ENCODE measurements at regions not wholly inside any gene's neighbourhood (a gene's known extent, or its start where the extent isn't known, plus 50 kb on each side); places are given as distances from the start of the nearest gene placed in this dataset.

DNA sequence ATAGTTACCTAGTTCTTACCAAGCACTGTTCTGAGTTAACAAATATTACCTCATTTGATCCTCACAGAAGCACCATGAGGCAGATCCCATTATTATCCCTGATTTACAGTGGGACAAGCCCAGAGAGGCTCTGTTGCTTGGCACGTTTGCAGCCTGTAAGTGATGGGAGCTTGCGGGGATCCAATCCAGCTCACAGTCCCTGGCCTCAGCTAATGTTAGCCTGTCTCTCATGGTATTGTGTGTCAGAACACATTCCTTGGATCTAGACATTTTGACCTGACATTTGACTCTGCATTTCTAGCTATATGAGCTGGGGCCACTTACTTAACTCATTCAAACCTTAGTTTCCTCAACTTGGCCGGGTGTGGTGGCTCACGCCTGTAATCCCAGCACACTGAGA, 246.9 kb upstream of the LRTM1 start:
- Histone ChIP-seq H3K36me3 (ENCODE audit: control insufficient read depth, low read length) (no peaks in the 10 kb centered on the region), H3K9me2 (replicated peaks; ENCODE audit: control insufficient read depth, low read length) (no peaks in the 10 kb centered on the region), H3K27me3 (ENCODE audit: control insufficient read depth, low read length) (no peaks in the 10 kb centered on the region), H3K4me1 (ENCODE audit: control insufficient read depth, low read length) (no peaks in the 10 kb centered on the region), H3F3A (ENCODE audit: control insufficient read depth, insufficient read depth) (no peaks in the 10 kb centered on the region), H3K79me2 (ENCODE audit: control insufficient read depth, low read length) (no peaks in the 10 kb centered on the region), H3K27ac (ENCODE audit: low read depth, low read length) (no peak overlapping the region), H4K20me1 (ENCODE audit: control insufficient read depth, insufficient read depth, low read depth, low read length) (no peaks in the 10 kb centered on the region), H3K9me3 (ENCODE audit: control insufficient read depth, insufficient read depth, low read length) (no peaks in the 10 kb centered on the region), H3K4me2 (ENCODE audit: low read length) (no peak overlapping the region), H3K4me3 (ENCODE audit: low read length) (no peak overlapping the region)
- TF ChIP-seq EZH2phosphoT487 (IDR thresholded peaks at IDR 0.05; ENCODE audit: borderline replicate concordance, low read length), result no peak
- TF ChIP-seq, protein P1, sequence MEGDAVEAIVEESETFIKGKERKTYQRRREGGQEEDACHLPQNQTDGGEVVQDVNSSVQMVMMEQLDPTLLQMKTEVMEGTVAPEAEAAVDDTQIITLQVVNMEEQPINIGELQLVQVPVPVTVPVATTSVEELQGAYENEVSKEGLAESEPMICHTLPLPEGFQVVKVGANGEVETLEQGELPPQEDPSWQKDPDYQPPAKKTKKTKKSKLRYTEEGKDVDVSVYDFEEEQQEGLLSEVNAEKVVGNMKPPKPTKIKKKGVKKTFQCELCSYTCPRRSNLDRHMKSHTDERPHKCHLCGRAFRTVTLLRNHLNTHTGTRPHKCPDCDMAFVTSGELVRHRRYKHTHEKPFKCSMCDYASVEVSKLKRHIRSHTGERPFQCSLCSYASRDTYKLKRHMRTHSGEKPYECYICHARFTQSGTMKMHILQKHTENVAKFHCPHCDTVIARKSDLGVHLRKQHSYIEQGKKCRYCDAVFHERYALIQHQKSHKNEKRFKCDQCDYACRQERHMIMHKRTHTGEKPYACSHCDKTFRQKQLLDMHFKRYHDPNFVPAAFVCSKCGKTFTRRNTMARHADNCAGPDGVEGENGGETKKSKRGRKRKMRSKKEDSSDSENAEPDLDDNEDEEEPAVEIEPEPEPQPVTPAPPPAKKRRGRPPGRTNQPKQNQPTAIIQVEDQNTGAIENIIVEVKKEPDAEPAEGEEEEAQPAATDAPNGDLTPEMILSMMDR (IDR thresholded peaks at IDR 0.05; ENCODE audit: low read depth, low read length, poor library complexity, severe bottlenecking), result no peak

DNA sequence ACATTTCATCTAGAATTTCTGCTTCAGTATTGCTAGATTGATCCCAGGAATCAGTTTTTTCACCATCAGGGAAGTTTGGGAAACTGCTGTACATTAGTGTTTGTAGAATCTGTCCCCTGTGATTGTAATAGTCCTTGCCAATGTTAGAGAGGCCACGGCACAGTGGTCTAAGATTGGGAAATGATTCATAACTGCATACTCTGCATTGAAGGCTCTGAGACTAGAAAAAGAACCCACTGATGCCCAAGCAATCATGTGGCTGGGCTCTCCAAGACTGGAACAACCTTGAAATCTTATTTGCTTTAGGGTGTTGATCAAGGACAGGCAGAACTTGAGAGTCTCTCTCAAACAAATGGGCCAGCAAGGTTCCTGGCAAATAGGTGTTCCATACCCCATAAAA, 245.6 kb upstream of the LRTM1 start:
- H3K27me3 ChIP-seq (ENCODE audit: control insufficient read depth, low read length), result no peaks in the 10 kb centered on the region

DNA sequence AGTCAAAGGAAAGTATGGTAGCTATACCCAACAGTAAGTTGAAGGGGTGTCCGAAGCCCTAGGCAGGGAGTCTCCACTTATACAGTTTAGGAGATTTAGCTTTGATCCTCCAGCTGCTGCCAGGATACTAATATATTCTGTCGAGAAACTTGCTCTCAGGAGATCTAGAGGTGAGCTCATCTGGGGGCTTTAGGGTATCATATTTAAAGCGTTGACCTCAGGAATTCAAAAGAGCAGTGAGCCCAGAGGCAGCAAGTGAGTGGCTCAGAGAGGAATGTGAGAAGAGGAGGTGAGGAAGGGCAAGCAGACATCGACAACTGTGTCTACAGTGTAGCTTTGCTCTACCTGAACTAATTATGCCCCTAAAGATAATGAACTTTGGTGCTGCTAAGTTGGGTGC, 245.1 kb upstream of the LRTM1 start:
- no peak for TF ChIP-seq EZH2phosphoT487 (IDR thresholded peaks at IDR 0.05; ENCODE audit: borderline replicate concordance, low read length)
- TF ChIP-seq, protein P1 (IDR thresholded peaks at IDR 0.05; ENCODE audit: low read depth, low read length, poor library complexity, severe bottlenecking), result no peak
- no peaks in the 10 kb centered on the region for H4K20me1 ChIP-seq (ENCODE audit: control insufficient read depth, insufficient read depth, low read depth, low read length)

More for the DNA sequence above, 245.6 kb upstream of the LRTM1 start:
- Histone ChIP-seq H3K27ac (ENCODE audit: low read depth, low read length) (no peak overlapping the region), H3K36me3 (ENCODE audit: control insufficient read depth, low read length) (no peaks in the 10 kb centered on the region), H3F3A (ENCODE audit: control insufficient read depth, insufficient read depth) (no peaks in the 10 kb centered on the region), H3K4me3 (ENCODE audit: low read length) (no peak overlapping the region), H3K4me2 (ENCODE audit: low read length) (no peak overlapping the region), H3K4me1 (ENCODE audit: control insufficient read depth, low read length) (no peaks in the 10 kb centered on the region), H3K79me2 (ENCODE audit: control insufficient read depth, low read length) (no peaks in the 10 kb centered on the region), H3K9me3 (ENCODE audit: control insufficient read depth, insufficient read depth, low read length) (no peaks in the 10 kb centered on the region), H3K9me2 (replicated peaks; ENCODE audit: control insufficient read depth, low read length) (no peaks in the 10 kb centered on the region), H4K20me1 (ENCODE audit: control insufficient read depth, insufficient read depth, low read depth, low read length) (no peaks in the 10 kb centered on the region)
- TF ChIP-seq, protein P1 (IDR thresholded peaks at IDR 0.05; ENCODE audit: low read depth, low read length, poor library complexity, severe bottlenecking), result no peak
- no peak for TF ChIP-seq EZH2phosphoT487 (IDR thresholded peaks at IDR 0.05; ENCODE audit: borderline replicate concordance, low read length)

DNA sequence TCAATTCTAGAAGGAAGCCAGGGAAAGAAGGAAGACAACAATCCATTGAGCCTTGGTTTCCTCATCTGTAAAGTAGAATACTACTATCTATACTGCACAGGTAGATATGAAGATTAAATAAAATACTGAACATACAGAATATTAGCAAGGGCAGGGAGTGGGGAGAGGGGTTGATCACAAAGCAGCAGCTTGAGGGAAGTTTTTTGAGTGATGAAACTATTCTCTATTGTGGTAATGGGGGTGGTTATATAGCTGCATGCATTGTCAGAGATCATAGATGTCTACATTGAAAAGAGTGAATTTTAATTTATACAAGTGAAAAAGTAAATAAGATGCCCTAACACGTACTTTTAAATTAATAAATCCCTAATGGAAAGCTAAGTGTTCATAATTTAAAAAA, 242.6 kb upstream of the LRTM1 start:
- no peaks in the 10 kb centered on the region for H3K27me3 ChIP-seq (ENCODE audit: control insufficient read depth, low read length)
- no peak for TF ChIP-seq EZH2phosphoT487 (IDR thresholded peaks at IDR 0.05; ENCODE audit: borderline replicate concordance, low read length)
- TF ChIP-seq, protein P1 (IDR thresholded peaks at IDR 0.05; ENCODE audit: low read depth, low read length, poor library complexity, severe bottlenecking), result no peak
- H3F3A ChIP-seq (ENCODE audit: control insufficient read depth, insufficient read depth), result no peaks in the 10 kb centered on the region
- no peak overlapping the region for H3K4me2 ChIP-seq (ENCODE audit: low read length)
- no peaks in the 10 kb centered on the region for H3K36me3 ChIP-seq (ENCODE audit: control insufficient read depth, low read length)
- no peaks in the 10 kb centered on the region for H3K9me2 ChIP-seq (replicated peaks; ENCODE audit: control insufficient read depth, low read length)
- no peaks in the 10 kb centered on the region for H3K79me2 ChIP-seq (ENCODE audit: control insufficient read depth, low read length)
- H3K27ac ChIP-seq (ENCODE audit: low read depth, low read length), result no peak overlapping the region
- no peaks in the 10 kb centered on the region for H4K20me1 ChIP-seq (ENCODE audit: control insufficient read depth, insufficient read depth, low read depth, low read length)
- H3K4me1 ChIP-seq (ENCODE audit: control insufficient read depth, low read length), result no peaks in the 10 kb centered on the region
- H3K4me3 ChIP-seq (ENCODE audit: low read length), result no peak overlapping the region
- no peaks in the 10 kb centered on the region for H3K9me3 ChIP-seq (ENCODE audit: control insufficient read depth, insufficient read depth, low read length)

More for the DNA sequence above, 245.1 kb upstream of the LRTM1 start:
- no peaks in the 10 kb centered on the region for H3K9me3 ChIP-seq (ENCODE audit: control insufficient read depth, insufficient read depth, low read length)
- no peak overlapping the region for H3K4me2 ChIP-seq (ENCODE audit: low read length)
- H3K27ac ChIP-seq (ENCODE audit: low read depth, low read length), result no peak overlapping the region
- H3K9me2 ChIP-seq (replicated peaks; ENCODE audit: control insufficient read depth, low read length), result no peaks in the 10 kb centered on the region
- H3K4me1 ChIP-seq (ENCODE audit: control insufficient read depth, low read length), result no peaks in the 10 kb centered on the region
- no peak overlapping the region for H3K4me3 ChIP-seq (ENCODE audit: low read length)
- H3K79me2 ChIP-seq (ENCODE audit: control insufficient read depth, low read length), result no peaks in the 10 kb centered on the region
- no peaks in the 10 kb centered on the region for H3F3A ChIP-seq (ENCODE audit: control insufficient read depth, insufficient read depth)
- no peaks in the 10 kb centered on the region for H3K27me3 ChIP-seq (ENCODE audit: control insufficient read depth, low read length)
- no peaks in the 10 kb centered on the region for H3K36me3 ChIP-seq (ENCODE audit: control insufficient read depth, low read length)

All from DOHH2 (cell line).